C4-2B (cell line): ENCODE measurements at regions not wholly inside any gene's neighbourhood (a gene's known extent, or its start where the extent isn't known, plus 50 kb on each side); places are given as distances from the start of the nearest gene placed in this dataset.

ENCODE experiments used
- CTCF ChIP-seq: fragments of 450-650 bp; conservative IDR thresholded peaks from 2 replicates; pipeline ENCODE4 v1.5.1; 2017; ENCODE audit warnings: mild to moderate bottlenecking
- ZFX ChIP-seq: fragments of 450-650 bp; IDR thresholded peaks from 2 replicates; pipeline ENCODE4 v1.6.1; 2017

GRCh38 chr6:9405825-9406224 lies 970.5 kb upstream of the SLC35B3 start:
- TF ChIP-seq CTCF (no peak), ZFX (no peak)
